Pancreas (tissue), 10 donors: ENCODE measurements at regions not wholly inside any gene's neighbourhood (a gene's known extent, or its start where the extent isn't known, plus 50 kb on each side); places are given as distances from the start of the nearest gene placed in this dataset.
A peak's percentile ranks its signal among the peaks of the same experiment; 100 is the strongest.

Experiments
- ATAC-seq, 4 donors: fragments of 200-7000 bp; cut with Tn5 transposase; one replicate each; pipeline versions ENCODE4 v1.8.0 to v1.9.1; 2020; ENCODE audit warnings: mild to moderate bottlenecking in 4 of 4, moderate library complexity in 4 of 4
- DNase-seq, 6 donors: peaks; one replicate each; pipeline ENCODE4 v3.0.0-alpha.2; 2020
- FAIRE-seq: peaks from 2 replicates; lab custom pipeline; 2012; peaks lifted over from hg19 to GRCh38; lab: Jason Lieb, UNC
- H3K27ac ChIP-seq, 4 donors: fragments of 200-600 bp; sonication (generic); 1 replicate in 3 of 4; 2 replicates in 1 of 4; pipeline versions ENCODE4 v1.5.0 to v1.8.0; 2020
- H3K27me3 ChIP-seq, 4 donors: fragments of 200-600 bp; one replicate each; pipeline ENCODE4 v1.8.0; 2021
- H3K36me3 ChIP-seq, 3 donors: fragments of 200-600 bp; sonication (generic) in 1 of 3; one replicate each; pipeline versions ENCODE4 v1.5.0 to v1.8.0; 2020 to 2021
- H3K4me1 ChIP-seq, 3 donors: fragments of 200-600 bp; one replicate each; pipeline ENCODE4 v1.8.0; 2021
- H3K4me3 ChIP-seq, 4 donors: fragments of 200-600 bp; sonication (generic) in 2 of 4; one replicate each; pipeline versions ENCODE4 v1.5.0 to v1.8.0; 2020 to 2021
- H3K9me3 ChIP-seq, 4 donors: fragments of 200-600 bp; one replicate each; pipeline ENCODE4 v1.8.0; 2021
- CTCF ChIP-seq, 4 donors: fragments of 200-600 bp; sonication (generic) in 3 of 4; IDR thresholded peaks; one replicate each; pipeline versions ENCODE4 v1.5.0 to v1.8.0; 2021; ENCODE audit warnings: antibody characterized with exemption in 4 of 4
- WGBS, 2 donors: extraction: QIAGEN DNeasy Blood & Tissue Kit; methylation state at CpG; one replicate each; pipeline ENCODE4 v1.1.7; 2013; 5-methylcytosine and 5-hydroxymethylcytosine counted together
- intact Hi-C, 3 donors: fragments of 100-400 bp; cut with DNase I; formaldehyde crosslinking; loops; one replicate each; pipeline versions ENCODE4 v1.11.1 to v1.14.2; 2022
- donor health status: healthy with polysubstance abuse.
- donor health status: DM: no; HTN: no; CAD: no; lungs with moderate emphysema.
- donor health status: DM: no; HTN: no; CAD: no.
- donor health status: control.
- donor health status: control.
- donor health status: Bipolar disorder and iron deficiency.
- donor health status: DM: yes; HTN: yes; CAD: no.
- donor health status: DM: no; HTN: no; CAD: no.
- donor health status: DM: no; HTN: no; CAD: no.
- donor health status: DM: yes; HTN: yes; CAD: no.

- H3K27me3 ChIP-seq = no peaks in the 10 kb centered on the region
- no peak for TF ChIP-seq CTCF (IDR thresholded peaks at IDR 0.05)
- 77 to 79% methylated on average over 4 of the region's 4 CpGs for WGBS, 2 donors
- ATAC-seq = peak in 1 of 4 donors; percentile 17
- intact Hi-C loops = loop anchor here in 1 of 3 donors (5.0 kb wide), 1 partner anchor 240 kb away; the partner anchor contains the start of gene ENC1
- no peak for DNase-seq
- H3K4me3 ChIP-seq = no peak overlapping the region
- no peaks in the 10 kb centered on the region for H3K36me3 ChIP-seq
- no peaks in the 10 kb centered on the region for H3K9me3 ChIP-seq
- H3K4me1 ChIP-seq = peaks cover 0 to 16% (median 0%) of the 10 kb centered on the region in 3 donors
- FAIRE-seq = no peak
- H3K27ac ChIP-seq = no peak overlapping the region
Measured at GRCh38 chr5:74402553-74402952, 238.0 kb downstream of the ENC1 start.

DNA sequence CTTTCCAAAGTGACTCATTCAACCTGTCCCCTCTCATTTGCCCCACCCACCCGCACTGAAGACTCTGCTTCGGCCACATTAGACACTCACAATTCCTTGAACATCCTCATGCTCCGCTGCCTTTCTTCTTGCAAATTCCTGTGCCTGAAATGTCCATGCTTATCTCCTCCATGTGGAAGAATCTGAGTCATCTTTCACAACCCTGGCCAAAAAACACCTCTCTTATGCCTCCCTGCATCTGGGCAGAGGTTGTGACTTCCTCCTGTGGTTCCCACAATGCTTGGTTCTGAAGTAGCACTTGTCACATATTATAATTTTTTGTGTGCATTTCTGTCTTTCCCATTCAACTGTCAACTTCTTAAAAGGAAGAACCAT is 238.6 kb downstream of the ENC1 start:
- no peaks in the 10 kb centered on the region for H3K27me3 ChIP-seq
- intact Hi-C loops = loop anchor here in 1 of 3 donors (5.0 kb wide), 1 partner anchor 240 kb away; the partner anchor contains the start of gene ENC1
- H3K9me3 ChIP-seq = no peaks in the 10 kb centered on the region
- 95 to 97% methylated on average over 3 of the region's 3 CpGs for WGBS, 2 donors
- FAIRE-seq = no peak
- no peak overlapping the region for H3K4me3 ChIP-seq
- ATAC-seq = no peak
- no peak for DNase-seq
- no peak overlapping the region for H3K27ac ChIP-seq
- H3K4me1 ChIP-seq = peaks cover 0 to 18% (median 0%) of the 10 kb centered on the region in 3 donors
- H3K36me3 ChIP-seq = no peaks in the 10 kb centered on the region
- no peak for TF ChIP-seq CTCF (IDR thresholded peaks at IDR 0.05)

DNA sequence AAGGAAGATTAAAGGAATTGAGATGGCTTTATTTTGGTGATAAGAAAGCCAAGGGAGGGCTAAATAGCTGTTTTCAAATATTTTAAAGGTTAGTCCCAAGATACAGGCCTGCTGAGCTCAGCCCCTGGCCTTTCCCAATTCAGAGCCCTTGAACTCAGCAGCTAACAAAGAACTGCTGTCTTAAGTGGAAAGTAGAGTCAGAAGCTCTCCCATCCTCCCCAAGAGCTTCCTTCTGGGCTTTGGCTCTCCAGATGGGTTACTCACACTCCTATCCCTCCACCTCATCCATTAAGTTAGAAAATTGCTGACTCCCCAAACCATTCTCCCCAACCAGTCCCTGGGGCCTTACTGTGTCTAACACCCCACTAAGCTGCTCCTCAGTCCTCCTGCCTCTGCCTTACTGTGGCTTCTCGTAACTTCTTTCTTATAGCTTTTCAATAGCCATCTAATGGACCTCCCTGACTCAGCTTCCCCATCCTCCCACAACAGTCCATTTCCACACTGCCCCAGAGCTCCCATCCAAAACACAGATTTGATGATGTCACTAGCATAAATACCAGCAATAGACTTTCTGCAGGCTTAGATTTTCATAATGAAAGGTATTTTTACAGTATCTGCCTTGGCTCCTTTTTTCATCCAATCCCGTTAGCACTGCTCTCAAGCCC is 239.1 kb downstream of the ENC1 start:
- 87 to 100% methylated on average over 2 of the region's 2 CpGs for WGBS, 2 donors
- intact Hi-C loops = loop anchor here in 1 of 3 donors (5.0 kb wide), 1 partner anchor 241 kb away; the partner anchor contains the start of gene ENC1
- H3K36me3 ChIP-seq = no peaks in the 10 kb centered on the region

DNA sequence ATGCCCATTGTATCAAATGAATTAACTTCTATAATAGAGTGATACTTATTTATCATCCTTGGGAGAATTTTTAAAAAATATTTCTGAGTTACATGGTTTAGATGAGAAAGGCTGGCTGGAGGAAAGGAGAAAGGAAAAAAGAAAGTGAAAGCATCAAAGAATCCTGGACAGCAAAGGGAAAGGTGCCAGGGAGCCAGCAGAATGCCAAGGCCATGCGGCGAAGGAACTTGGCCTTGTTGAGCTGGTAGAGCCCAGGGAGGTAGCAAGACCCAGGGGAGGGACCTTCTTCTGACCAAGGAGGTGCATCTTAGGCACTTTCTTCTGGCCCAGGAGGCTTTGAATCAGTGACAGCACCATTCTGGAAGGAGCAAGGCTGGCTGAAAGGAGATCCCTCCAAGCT is 240.5 kb downstream of the ENC1 start:
- intact Hi-C loops = loop anchor here in 1 of 3 donors (5.0 kb wide), 1 partner anchor 242 kb away; the partner anchor contains the start of gene ENC1
- H3K9me3 ChIP-seq = no peaks in the 10 kb centered on the region
- peak in 3 of 4 donors; percentile 56 to 75 (median 69) for ATAC-seq
- no peaks in the 10 kb centered on the region for H3K27me3 ChIP-seq
- peak in 4 of 6 donors; percentile 35 to 68 (median 56) for DNase-seq
- H3K36me3 ChIP-seq = no peaks in the 10 kb centered on the region
- H3K27ac ChIP-seq = no peak overlapping the region
- FAIRE-seq = no peak
- WGBS, 2 donors = 15 to 19% methylated on average over 2 of the region's 2 CpGs
- peaks cover 0 to 34% (median 0%) of the 10 kb centered on the region in 3 donors for H3K4me1 ChIP-seq
- TF ChIP-seq CTCF (IDR thresholded peaks at IDR 0.05) = no peak
- H3K4me3 ChIP-seq = no peak overlapping the region

More for the DNA sequence above, 239.1 kb downstream of the ENC1 start:
- no peaks in the 10 kb centered on the region for H3K27me3 ChIP-seq
- FAIRE-seq (no peak), ATAC-seq (no peak), DNase-seq (no peak)
- no peak for TF ChIP-seq CTCF (IDR thresholded peaks at IDR 0.05)
- H3K27ac ChIP-seq = no peak overlapping the region
- H3K4me3 ChIP-seq = no peak overlapping the region
- H3K9me3 ChIP-seq = no peaks in the 10 kb centered on the region
- peaks cover 0 to 23% (median 0%) of the 10 kb centered on the region in 3 donors for H3K4me1 ChIP-seq
